HL-60 (cell line): ENCODE measurements at regions not wholly inside any gene's neighbourhood (a gene's known extent, or its start where the extent isn't known, plus 50 kb on each side); places are given as distances from the start of the nearest gene placed in this dataset.

Source experiments
- DNase-seq, 2 experiments: peaks; one replicate each; pipeline ENCODE4 v3.0.0-alpha.2; 2010 to 2020; ENCODE audit warnings: low read depth in 1 of 2, low spot score in 1 of 2
- H3K27ac ChIP-seq: fragments of 250-450 bp; sonication (Bioruptor Pico); replicated peaks from 2 replicates; pipeline ENCODE4 v1.5.1; 2020; ENCODE audit warnings: mild to moderate bottlenecking, moderate library complexity
- H3K27me3 ChIP-seq: fragments of 250-450 bp; sonication (Bioruptor Pico); 2 replicates; pipeline ENCODE4 v1.5.1; 2021; ENCODE audit warnings: mild to moderate bottlenecking, moderate library complexity; ENCODE audit not compliant: insufficient read depth, poor library complexity, severe bottlenecking
- H3K4me3 ChIP-seq: replicated peaks from 2 replicates; pipeline ENCODE4 v1.5.1; 2011; ENCODE audit warnings: mild to moderate bottlenecking, control low read depth, low read length; ENCODE audit not compliant: insufficient read depth
- GABPA ChIP-seq: IDR thresholded peaks from 2 replicates; pipeline ENCODE4 v1.6.1; 2012; ENCODE audit warnings: low read depth
- POLR2AphosphoS5 ChIP-seq: IDR thresholded peaks from 2 replicates; pipeline ENCODE4 v1.6.1; 2012; ENCODE audit warnings: low read depth
- REST ChIP-seq: IDR thresholded peaks from 2 replicates; pipeline ENCODE4 v1.6.1; 2012; ENCODE audit warnings: low read depth; ENCODE audit not compliant: insufficient replicate concordance
- SPI1 ChIP-seq: IDR thresholded peaks from 2 replicates; pipeline ENCODE4 v1.6.1; 2012; ENCODE audit warnings: low read depth, mild to moderate bottlenecking, borderline replicate concordance
- TF ChIP-seq, protein P1 (sequence below): IDR thresholded peaks from one replicate; pipeline ENCODE4 v1.5.1; 2011; ENCODE audit warnings: low read length, control low read depth, inconsistent platforms; ENCODE audit not compliant: insufficient read depth

DNA sequence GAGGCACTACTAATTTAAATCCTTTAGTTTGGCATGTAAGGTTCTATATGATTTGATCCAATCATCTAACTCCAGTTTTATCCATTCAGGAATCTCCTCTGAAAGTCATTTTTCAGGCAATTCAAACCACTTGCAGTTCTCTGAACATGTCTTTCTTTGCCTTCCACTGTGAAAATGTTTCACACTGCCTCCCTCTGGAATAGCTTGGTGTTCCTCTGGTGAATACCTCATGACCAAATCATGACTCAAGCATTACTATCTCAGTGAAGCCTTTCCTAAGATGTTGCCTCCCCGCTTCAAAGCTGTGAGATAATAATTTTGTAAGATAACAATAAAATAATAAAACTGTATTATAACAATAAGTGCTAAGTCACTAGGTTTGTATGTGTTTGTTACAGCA, 981.1 kb downstream of the DTWD2 start:
- no peaks in the 10 kb centered on the region for H3K27me3 ChIP-seq
- H3K4me3 ChIP-seq = no peak overlapping the region
- no peak for TF ChIP-seq GABPA
- TF ChIP-seq, protein P1, sequence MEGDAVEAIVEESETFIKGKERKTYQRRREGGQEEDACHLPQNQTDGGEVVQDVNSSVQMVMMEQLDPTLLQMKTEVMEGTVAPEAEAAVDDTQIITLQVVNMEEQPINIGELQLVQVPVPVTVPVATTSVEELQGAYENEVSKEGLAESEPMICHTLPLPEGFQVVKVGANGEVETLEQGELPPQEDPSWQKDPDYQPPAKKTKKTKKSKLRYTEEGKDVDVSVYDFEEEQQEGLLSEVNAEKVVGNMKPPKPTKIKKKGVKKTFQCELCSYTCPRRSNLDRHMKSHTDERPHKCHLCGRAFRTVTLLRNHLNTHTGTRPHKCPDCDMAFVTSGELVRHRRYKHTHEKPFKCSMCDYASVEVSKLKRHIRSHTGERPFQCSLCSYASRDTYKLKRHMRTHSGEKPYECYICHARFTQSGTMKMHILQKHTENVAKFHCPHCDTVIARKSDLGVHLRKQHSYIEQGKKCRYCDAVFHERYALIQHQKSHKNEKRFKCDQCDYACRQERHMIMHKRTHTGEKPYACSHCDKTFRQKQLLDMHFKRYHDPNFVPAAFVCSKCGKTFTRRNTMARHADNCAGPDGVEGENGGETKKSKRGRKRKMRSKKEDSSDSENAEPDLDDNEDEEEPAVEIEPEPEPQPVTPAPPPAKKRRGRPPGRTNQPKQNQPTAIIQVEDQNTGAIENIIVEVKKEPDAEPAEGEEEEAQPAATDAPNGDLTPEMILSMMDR = no peak
- no peak for TF ChIP-seq SPI1
- TF ChIP-seq REST = no peak
- TF ChIP-seq POLR2AphosphoS5 = no peak
- H3K27ac ChIP-seq = no peak overlapping the region
- DNase-seq = no peak

DNA sequence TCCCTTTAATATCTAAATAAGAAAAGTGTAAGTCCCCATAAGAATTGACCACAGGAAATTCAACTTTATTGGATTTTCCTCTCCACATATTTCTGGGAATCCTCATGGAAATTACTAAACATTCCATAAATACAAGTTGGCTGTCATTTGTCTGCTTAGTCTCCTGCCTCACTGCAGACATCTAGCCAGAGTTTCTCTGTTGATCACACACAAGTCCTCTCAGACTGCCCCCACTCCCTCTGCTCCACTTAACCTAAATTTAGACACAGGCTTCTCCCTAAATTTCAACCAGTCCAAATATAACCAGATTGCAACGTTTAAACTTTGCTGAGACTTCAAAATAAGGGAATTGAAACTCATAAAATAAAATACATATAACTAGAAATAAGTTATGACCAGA, 982.1 kb downstream of the DTWD2 start:
- no peak for DNase-seq
- Histone ChIP-seq H3K4me3 (no peak overlapping the region), H3K27me3 (no peaks in the 10 kb centered on the region), H3K27ac (no peak overlapping the region)
- TF ChIP-seq SPI1 (no peak), REST (no peak), GABPA (no peak), POLR2AphosphoS5 (no peak)
- TF ChIP-seq, protein P1 = no peak

DNA sequence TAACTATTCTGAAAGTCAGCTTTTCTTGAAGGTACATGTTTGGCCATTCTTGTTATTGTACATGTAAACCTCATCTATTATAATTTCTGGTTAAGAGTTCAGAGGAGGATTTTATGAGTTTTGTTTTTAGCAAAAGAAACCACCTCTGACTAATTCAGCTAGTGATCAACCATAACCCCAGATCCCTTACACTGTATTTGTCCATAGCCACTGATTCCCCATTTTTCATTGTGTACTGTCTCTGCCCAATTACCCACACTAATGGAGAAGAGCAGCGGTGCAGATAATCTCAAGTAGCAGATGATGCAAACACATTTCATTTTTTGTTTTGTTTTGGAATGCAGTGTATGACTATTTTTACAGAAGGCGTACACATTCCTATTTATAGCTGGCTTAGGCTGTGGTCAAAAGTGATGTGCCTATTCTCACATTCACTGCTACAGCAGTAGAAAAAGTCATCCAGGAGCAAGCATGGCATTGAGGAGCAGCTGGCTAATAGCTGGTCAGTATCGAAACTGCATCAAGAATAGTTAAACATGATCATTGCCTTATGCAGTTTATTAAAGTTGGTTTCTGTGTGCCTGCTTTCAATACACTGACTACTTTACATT, 988.3 kb downstream of the DTWD2 start:
- Histone ChIP-seq H3K27me3 (no peaks in the 10 kb centered on the region), H3K4me3 (no peak overlapping the region), H3K27ac (no peak overlapping the region)
- DNase-seq = no peak
- no peak for TF ChIP-seq REST
- TF ChIP-seq GABPA = no peak
- TF ChIP-seq, protein P1 = no peak
- TF ChIP-seq SPI1 = no peak
- no peak for TF ChIP-seq POLR2AphosphoS5
